ENCODE measurements at regions not wholly inside any gene's neighbourhood (a gene's known extent, or its start where the extent isn't known, plus 50 kb on each side); places are given as distances from the start of the nearest gene placed in this dataset.

GRCh38 chr4:10201381-10202223 lies 85.0 kb upstream of the WDR1 start:
- Mint-ChIP-seq H3K4me3 (no peak overlapping the region), H3K36me3 (ENCODE audit: low read depth) (no peaks in the 10 kb centered on the region), H3K4me1 (ENCODE audit: low read depth) (no peaks in the 10 kb centered on the region), H3K27ac (no peak overlapping the region), H3K9me3 (no peaks in the 10 kb centered on the region), H3K27me3 (ENCODE audit: low read depth) (peaks cover 14% of the 10 kb centered on the region)
- no peak for DNase-seq (ENCODE audit: low spot score)

DNA sequence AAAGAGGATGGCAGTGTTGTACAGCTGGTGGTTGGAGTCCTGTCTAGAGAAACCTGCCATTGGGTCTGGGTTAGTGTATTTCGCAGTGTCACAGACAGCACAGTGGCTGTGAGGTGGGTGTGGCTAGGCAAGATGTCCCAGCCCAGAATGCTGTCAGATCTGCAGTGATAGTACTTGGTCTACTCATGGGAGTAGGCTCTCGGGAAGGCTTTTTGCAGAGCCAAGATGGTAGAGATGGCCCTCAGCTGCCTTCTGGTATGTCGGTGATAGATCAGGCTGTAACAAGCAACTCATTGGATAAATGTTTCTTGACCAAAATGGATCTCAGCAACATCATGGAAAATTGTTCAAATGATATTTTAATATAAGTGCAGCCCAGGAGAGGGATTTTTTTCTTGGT lies 84.3 kb upstream of the WDR1 start:
- H3K36me3 Mint-ChIP-seq (ENCODE audit: low read depth) = no peaks in the 10 kb centered on the region
- H3K27ac Mint-ChIP-seq = no peak overlapping the region
- no peaks in the 10 kb centered on the region for H3K4me1 Mint-ChIP-seq (ENCODE audit: low read depth)
- no peaks in the 10 kb centered on the region for H3K9me3 Mint-ChIP-seq
- no peak overlapping the region for H3K4me3 Mint-ChIP-seq
- no peak for DNase-seq (ENCODE audit: low spot score)
- H3K27me3 Mint-ChIP-seq (ENCODE audit: low read depth) = peaks cover 16% of the 10 kb centered on the region

GRCh38 chr4:10198365-10198764 lies 81.8 kb upstream of the WDR1 start:
- Mint-ChIP-seq H3K4me1 (ENCODE audit: low read depth) (no peaks in the 10 kb centered on the region), H3K27me3 (ENCODE audit: low read depth) (peaks cover 14% of the 10 kb centered on the region), H3K4me3 (no peak overlapping the region), H3K9me3 (no peaks in the 10 kb centered on the region), H3K27ac (no peak overlapping the region), H3K36me3 (ENCODE audit: low read depth) (no peaks in the 10 kb centered on the region)
- DNase-seq (ENCODE audit: low spot score) = no peak

DNA sequence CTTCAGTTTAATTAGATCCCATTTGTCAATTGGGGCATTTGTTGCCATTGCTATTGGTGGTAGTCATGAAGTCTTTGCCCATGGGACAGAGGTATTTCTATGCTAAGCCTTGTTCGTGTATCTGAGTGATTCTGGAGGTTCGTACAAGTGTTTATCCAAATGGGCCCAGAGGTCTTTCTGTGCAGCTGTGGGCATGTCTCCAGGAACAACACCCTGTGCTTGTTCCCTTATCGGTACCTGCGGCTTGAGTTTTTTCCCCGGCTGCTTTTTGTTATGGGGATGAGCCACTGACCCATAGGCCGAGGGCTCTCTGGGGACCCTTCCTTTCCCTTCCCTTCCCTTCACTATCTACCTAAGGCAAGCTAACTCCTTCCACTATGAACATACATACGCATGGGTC lies 81.4 kb upstream of the WDR1 start:
- H3K27me3 Mint-ChIP-seq (ENCODE audit: low read depth) = peaks cover 13% of the 10 kb centered on the region
- no peaks in the 10 kb centered on the region for H3K9me3 Mint-ChIP-seq
- no peak for DNase-seq (ENCODE audit: low spot score)
- no peak overlapping the region for H3K4me3 Mint-ChIP-seq
- H3K36me3 Mint-ChIP-seq (ENCODE audit: low read depth) = no peaks in the 10 kb centered on the region
- no peak overlapping the region for H3K27ac Mint-ChIP-seq
- no peaks in the 10 kb centered on the region for H3K4me1 Mint-ChIP-seq (ENCODE audit: low read depth)

GRCh38 chr4:10196191-10196590 lies 79.6 kb upstream of the WDR1 start:
- no peak for DNase-seq (ENCODE audit: low spot score)
- no peak overlapping the region for H3K27ac Mint-ChIP-seq

GRCh38 chr4:10192331-10192730 lies 75.7 kb upstream of the WDR1 start:
- Mint-ChIP-seq H3K27ac (no peak overlapping the region), H3K27me3 (ENCODE audit: low read depth) (peaks cover 4% of the 10 kb centered on the region), H3K9me3 (no peaks in the 10 kb centered on the region), H3K4me3 (no peak overlapping the region), H3K36me3 (ENCODE audit: low read depth) (no peaks in the 10 kb centered on the region), H3K4me1 (ENCODE audit: low read depth) (no peaks in the 10 kb centered on the region)
- DNase-seq (ENCODE audit: low spot score) = no peak

More at GRCh38 chr4:10196191-10196590, 79.6 kb upstream of the WDR1 start:
- Mint-ChIP-seq H3K36me3 (ENCODE audit: low read depth) (no peaks in the 10 kb centered on the region), H3K4me1 (ENCODE audit: low read depth) (no peaks in the 10 kb centered on the region), H3K27me3 (ENCODE audit: low read depth) (peaks cover 13% of the 10 kb centered on the region), H3K9me3 (no peaks in the 10 kb centered on the region), H3K4me3 (no peak overlapping the region)

- Mint-ChIP-seq H3K36me3 (ENCODE audit: low read depth) (no peaks in the 10 kb centered on the region), H3K27me3 (ENCODE audit: low read depth) (peaks cover 2% of the 10 kb centered on the region), H3K4me1 (ENCODE audit: low read depth) (peaks cover 10% of the 10 kb centered on the region), H3K4me3 (no peak overlapping the region), H3K9me3 (no peaks in the 10 kb centered on the region), H3K27ac (no peak overlapping the region)
- DNase-seq (ENCODE audit: low spot score) = no peak
Measured at GRCh38 chr4:10188400-10189004, 71.9 kb upstream of the WDR1 start.

GRCh38 chr4:10186228-10187214 lies 69.9 kb upstream of the WDR1 start:
- peaks cover 6% of the 10 kb centered on the region for H3K36me3 Mint-ChIP-seq (ENCODE audit: low read depth)
- no peak overlapping the region for H3K27ac Mint-ChIP-seq
- peaks cover 6% of the 10 kb centered on the region for H3K9me3 Mint-ChIP-seq
- no peaks in the 10 kb centered on the region for H3K27me3 Mint-ChIP-seq (ENCODE audit: low read depth)
- peaks cover 25% of the 10 kb centered on the region for H3K4me1 Mint-ChIP-seq (ENCODE audit: low read depth)
- DNase-seq (ENCODE audit: low spot score) = no peak
- no peak overlapping the region for H3K4me3 Mint-ChIP-seq

GRCh38 chr4:10185518-10186227 lies 69.1 kb upstream of the WDR1 start:
- H3K27ac Mint-ChIP-seq = no peak overlapping the region
- no peaks in the 10 kb centered on the region for H3K27me3 Mint-ChIP-seq (ENCODE audit: low read depth)
- H3K4me3 Mint-ChIP-seq = no peak overlapping the region
- peaks cover 34% of the 10 kb centered on the region for H3K4me1 Mint-ChIP-seq (ENCODE audit: low read depth)
- peaks cover 15% of the 10 kb centered on the region for H3K9me3 Mint-ChIP-seq
- peaks cover 14% of the 10 kb centered on the region for H3K36me3 Mint-ChIP-seq (ENCODE audit: low read depth)
- no peak for DNase-seq (ENCODE audit: low spot score)

DNA sequence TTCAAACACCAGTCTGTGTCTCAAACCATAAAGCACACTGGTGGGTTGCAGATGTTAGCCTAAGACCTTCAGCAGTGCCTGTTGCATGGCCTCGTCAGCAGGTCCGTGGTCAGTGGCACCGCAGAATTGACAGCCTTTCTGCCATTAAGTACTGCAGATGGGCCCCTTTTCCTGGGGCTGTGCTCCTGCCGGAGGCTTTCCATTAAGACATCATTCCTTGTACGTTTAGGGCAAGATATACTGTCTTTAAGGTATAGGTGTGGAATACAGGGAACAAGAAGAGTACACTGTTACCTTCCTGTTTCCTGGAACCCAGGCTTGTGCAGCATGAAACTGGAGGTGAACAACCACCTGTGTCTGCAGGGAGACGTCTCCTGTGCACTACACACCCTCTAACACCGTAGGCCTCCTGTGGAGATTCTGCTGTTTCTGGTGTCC lies 67.9 kb upstream of the WDR1 start:
- Mint-ChIP-seq H3K27ac (no peak overlapping the region), H3K9me3 (peaks cover 26% of the 10 kb centered on the region), H3K36me3 (ENCODE audit: low read depth) (peaks cover 16% of the 10 kb centered on the region), H3K4me1 (ENCODE audit: low read depth) (peaks cover 42% of the 10 kb centered on the region), H3K4me3 (no peak overlapping the region), H3K27me3 (ENCODE audit: low read depth) (no peaks in the 10 kb centered on the region)
- DNase-seq (ENCODE audit: low spot score) = no peak

DNA sequence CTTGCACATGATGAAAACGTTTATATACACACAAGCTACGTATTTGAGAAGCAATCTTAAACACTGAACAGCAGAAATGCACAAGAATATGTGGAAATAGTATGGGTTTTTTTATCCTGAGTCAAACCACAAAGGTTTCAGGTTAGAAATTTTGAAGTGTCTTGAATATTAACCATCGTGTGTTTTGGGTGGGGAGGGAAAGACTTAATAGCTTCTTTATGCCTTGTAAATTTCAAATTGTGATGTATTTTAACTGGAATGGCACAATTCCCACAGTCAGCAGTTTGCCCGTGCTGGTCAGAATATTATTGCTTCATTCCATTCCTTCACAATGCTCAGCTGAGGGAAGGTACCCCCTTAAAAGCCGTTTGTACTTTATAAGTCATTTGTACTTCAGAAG lies 67.4 kb upstream of the WDR1 start:
- H3K27me3 Mint-ChIP-seq (ENCODE audit: low read depth) = no peaks in the 10 kb centered on the region
- no peak for DNase-seq (ENCODE audit: low spot score)
- no peak overlapping the region for H3K27ac Mint-ChIP-seq
- H3K36me3 Mint-ChIP-seq (ENCODE audit: low read depth) = peaks cover 16% of the 10 kb centered on the region
- H3K4me3 Mint-ChIP-seq = peak overlapping the region; percentile 32
- peaks cover 42% of the 10 kb centered on the region for H3K4me1 Mint-ChIP-seq (ENCODE audit: low read depth)
- H3K9me3 Mint-ChIP-seq = peaks cover 29% of the 10 kb centered on the region

DNA sequence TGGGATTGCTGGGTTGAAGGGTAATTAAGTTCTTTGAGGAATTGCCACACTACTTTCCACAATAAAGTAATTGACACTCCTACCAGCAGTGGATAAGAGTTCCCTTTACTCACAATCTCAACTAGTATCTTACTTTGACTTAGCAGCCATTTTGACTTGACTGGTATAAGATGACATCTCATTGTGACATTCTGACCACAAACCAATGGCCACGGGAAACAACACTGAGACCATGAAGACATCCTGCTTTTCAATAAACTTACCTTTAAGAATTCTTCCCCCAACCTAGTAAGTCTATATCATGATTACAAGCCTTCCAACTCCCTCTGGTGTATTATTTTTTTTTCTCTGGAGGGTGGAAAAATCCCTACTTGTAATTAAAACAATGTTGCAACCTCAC lies 66.9 kb upstream of the WDR1 start:
- Mint-ChIP-seq H3K9me3 (peaks cover 29% of the 10 kb centered on the region), H3K4me3 (peak overlapping the region; percentile 32), H3K4me1 (ENCODE audit: low read depth) (peaks cover 42% of the 10 kb centered on the region), H3K27me3 (ENCODE audit: low read depth) (no peaks in the 10 kb centered on the region), H3K27ac (peak overlapping the region; percentile 48), H3K36me3 (ENCODE audit: low read depth) (peaks cover 16% of the 10 kb centered on the region)
- peak; percentile 26 for DNase-seq (ENCODE audit: low spot score)
